ENCODE measurements at regions not wholly inside any gene's neighbourhood (a gene's known extent, or its start where the extent isn't known, plus 50 kb on each side); places are given as distances from the start of the nearest gene placed in this dataset.

DNA sequence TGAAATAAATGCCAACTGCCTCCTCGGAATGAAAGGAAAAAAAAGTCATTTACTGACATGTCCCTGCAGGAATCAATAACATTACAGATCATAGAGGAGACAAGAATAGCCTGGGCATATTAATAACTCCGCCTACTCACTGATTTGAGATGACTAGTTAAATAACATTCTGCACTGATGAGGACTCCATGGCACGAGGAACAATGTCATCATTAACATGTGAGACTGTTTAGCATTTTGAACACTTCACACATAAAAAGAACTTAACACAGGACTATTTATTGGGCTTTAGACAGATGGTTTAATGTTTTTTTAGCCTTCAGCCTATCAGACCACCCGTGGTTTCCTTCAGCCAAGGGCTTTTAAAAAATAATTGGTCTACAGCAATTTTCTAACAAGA lies 170.1 kb downstream of the OLFM4 start:
- 67% methylated on average over 1 of the region's 4 CpGs for WGBS (ENCODE audit: insufficient coverage)
- ChIA-PET POLR2A (no interaction called here), CTCF (interaction anchor here (1.1 kb wide), 1 partner anchor 52 kb away, joined by 3 read pairs; no protein-coding TSS in a partner anchor)
- peaks cover 0 to 12% (median 4%) of the 10 kb centered on the region in 4 experiments for H3K4me1 ChIP-seq (ENCODE audit: control extremely low read depth in 1 of 4, control insufficient read depth in 4 of 4, insufficient read depth in 4 of 4, low read length in 3 of 4)
- DNase-seq = no peak
- H3K27ac ChIP-seq (ENCODE audit: insufficient read depth in 1 of 2, low read depth in 1 of 2, low read length in 2 of 2, poor library complexity in 1 of 2, severe bottlenecking in 2 of 2) = no peak overlapping the region
- peaks cover 0 to 53% (median 25%) of the 10 kb centered on the region in 5 experiments for H3K27me3 ChIP-seq (replicated peaks in 2 of 5; ENCODE audit: control insufficient read depth in 4 of 5, insufficient read depth in 5 of 5, low read length in 4 of 5)
- H3K36me3 ChIP-seq (ENCODE audit: control insufficient read depth in 4 of 4, insufficient read depth in 4 of 4, low read length in 3 of 4) = no peaks in the 10 kb centered on the region
- H3K4me3 ChIP-seq (ENCODE audit: control insufficient read depth in 1 of 7, extremely low read depth in 1 of 7, insufficient read depth in 4 of 7, low read depth in 2 of 7, low read length in 6 of 7) = no peak overlapping the region
- H3K9me3 ChIP-seq (ENCODE audit: control extremely low read depth in 1 of 5, control insufficient read depth in 4 of 5, insufficient read depth in 2 of 5, low read depth in 1 of 5, low read length in 4 of 5) = peaks cover 0 to 9% (median 0%) of the 10 kb centered on the region in 5 experiments

DNA sequence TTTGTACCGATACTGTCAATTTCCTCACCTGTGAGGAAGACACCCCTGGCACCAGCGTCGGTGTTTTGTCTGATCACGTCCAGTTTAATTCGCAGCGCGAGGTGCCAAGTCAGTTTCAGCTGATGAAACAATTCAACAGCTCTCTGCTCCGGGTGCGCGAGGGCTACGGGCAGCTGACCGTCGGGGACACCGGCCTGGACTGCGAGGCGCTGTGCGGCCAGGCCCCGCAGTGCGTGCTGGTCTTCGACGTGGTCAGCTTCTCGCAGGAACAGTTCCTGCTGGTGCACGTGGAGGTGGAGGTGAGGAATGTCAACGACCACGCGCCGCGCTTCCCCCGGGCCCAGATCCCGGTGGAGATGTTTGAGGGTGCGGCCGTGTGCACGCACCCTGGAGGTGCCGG lies 171.5 kb downstream of the OLFM4 start:
- Histone ChIP-seq H3K4me1 (ENCODE audit: control extremely low read depth in 1 of 4, control insufficient read depth in 4 of 4, insufficient read depth in 4 of 4, low read length in 3 of 4) (peaks cover 0 to 12% (median 4%) of the 10 kb centered on the region in 4 experiments), H3K4me3 (ENCODE audit: control insufficient read depth in 1 of 7, extremely low read depth in 1 of 7, insufficient read depth in 4 of 7, low read depth in 2 of 7, low read length in 6 of 7) (no peak overlapping the region), H3K9me3 (ENCODE audit: control extremely low read depth in 1 of 5, control insufficient read depth in 4 of 5, insufficient read depth in 2 of 5, low read depth in 1 of 5, low read length in 4 of 5) (peaks cover 0 to 9% (median 0%) of the 10 kb centered on the region in 5 experiments), H3K27ac (ENCODE audit: insufficient read depth in 1 of 2, low read depth in 1 of 2, low read length in 2 of 2, poor library complexity in 1 of 2, severe bottlenecking in 2 of 2) (no peak overlapping the region), H3K36me3 (ENCODE audit: control insufficient read depth in 4 of 4, insufficient read depth in 4 of 4, low read length in 3 of 4) (no peaks in the 10 kb centered on the region), H3K27me3 (replicated peaks in 2 of 5; ENCODE audit: control insufficient read depth in 4 of 5, insufficient read depth in 5 of 5, low read length in 4 of 5) (peaks cover 0 to 60% (median 28%) of the 10 kb centered on the region in 5 experiments)
- ChIA-PET POLR2A (no interaction called here), CTCF (interaction anchor here (0.9 to 1.6 kb wide), 4 partner anchors 8 to 46 kb away, joined by 3 to 7 read pairs (median 4); no protein-coding TSS in a partner anchor)
- WGBS (ENCODE audit: insufficient coverage) = 87% methylated on average over 28 of the region's 34 CpGs
- no peak for DNase-seq

DNA sequence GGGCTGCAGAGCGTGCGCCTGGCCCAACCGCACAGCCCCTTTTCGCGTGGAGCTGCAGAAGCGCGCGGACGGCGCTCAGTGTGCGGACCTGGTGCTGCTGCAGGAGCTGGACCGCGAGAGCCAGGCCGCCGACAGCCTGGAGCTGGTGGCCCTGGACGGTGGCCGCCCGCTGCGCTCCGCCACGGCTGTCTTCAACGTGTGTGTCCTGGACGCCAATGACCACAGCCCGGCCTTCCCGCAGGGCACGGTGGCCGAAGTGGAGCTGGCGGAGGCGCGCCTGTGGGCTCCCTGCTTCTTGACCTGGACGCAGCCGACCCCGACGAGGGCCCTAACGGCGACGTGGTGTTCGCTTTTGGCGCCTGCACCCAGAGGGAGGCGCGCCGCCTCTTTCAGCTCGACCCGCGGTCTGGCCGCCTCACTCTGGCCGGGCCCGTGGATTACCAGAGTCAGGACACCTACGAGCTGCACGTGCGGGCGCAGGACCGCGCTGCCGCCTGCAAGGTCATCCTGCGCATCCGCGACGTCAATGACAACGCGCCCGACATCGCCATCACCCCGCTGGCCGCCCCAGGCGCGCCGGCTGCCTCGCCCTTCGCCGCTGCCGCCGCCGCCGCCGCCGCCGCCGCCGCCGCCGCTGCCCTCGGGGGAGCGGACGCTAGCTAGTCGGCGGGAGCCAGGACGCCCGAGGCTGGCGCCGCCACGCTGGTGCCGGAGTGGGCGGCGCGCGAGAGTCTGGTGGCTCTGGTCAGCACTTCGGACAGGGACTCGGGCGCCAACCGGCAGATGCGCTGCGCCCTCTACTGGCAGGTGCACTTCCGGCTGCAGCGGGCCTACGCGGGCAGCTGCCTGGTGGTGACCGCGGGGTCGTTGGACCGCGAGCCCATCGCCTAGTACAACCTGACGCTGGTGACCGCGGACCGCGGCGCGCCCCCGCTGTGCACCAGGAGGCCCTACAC lies 172.2 kb downstream of the OLFM4 start:
- Histone ChIP-seq H3K36me3 (ENCODE audit: control insufficient read depth in 4 of 4, insufficient read depth in 4 of 4, low read length in 3 of 4) (no peaks in the 10 kb centered on the region), H3K9me3 (ENCODE audit: control extremely low read depth in 1 of 5, control insufficient read depth in 4 of 5, insufficient read depth in 2 of 5, low read depth in 1 of 5, low read length in 4 of 5) (peaks cover 0 to 9% (median 0%) of the 10 kb centered on the region in 5 experiments), H3K4me3 (ENCODE audit: control insufficient read depth in 1 of 7, extremely low read depth in 1 of 7, insufficient read depth in 4 of 7, low read depth in 2 of 7, low read length in 6 of 7) (peak overlapping the region in 1 of 7 experiments; percentile 42), H3K4me1 (ENCODE audit: control extremely low read depth in 1 of 4, control insufficient read depth in 4 of 4, insufficient read depth in 4 of 4, low read length in 3 of 4) (peaks cover 0 to 12% (median 4%) of the 10 kb centered on the region in 4 experiments), H3K27me3 (replicated peaks in 2 of 5; ENCODE audit: control insufficient read depth in 4 of 5, insufficient read depth in 5 of 5, low read length in 4 of 5) (peaks cover 0 to 56% (median 28%) of the 10 kb centered on the region in 5 experiments), H3K27ac (ENCODE audit: insufficient read depth in 1 of 2, low read depth in 1 of 2, low read length in 2 of 2, poor library complexity in 1 of 2, severe bottlenecking in 2 of 2) (no peak overlapping the region)
- ChIA-PET POLR2A (no interaction called here), CTCF (interaction anchor here (0.6 to 1.6 kb wide), 5 partner anchors 9 to 187 kb away, joined by 3 to 7 read pairs (median 4); no protein-coding TSS in a partner anchor)
- WGBS (ENCODE audit: insufficient coverage) = 21% methylated on average over 93 of the region's 121 CpGs
- DNase-seq = peak; percentile 44 to 65 (median 65)

DNA sequence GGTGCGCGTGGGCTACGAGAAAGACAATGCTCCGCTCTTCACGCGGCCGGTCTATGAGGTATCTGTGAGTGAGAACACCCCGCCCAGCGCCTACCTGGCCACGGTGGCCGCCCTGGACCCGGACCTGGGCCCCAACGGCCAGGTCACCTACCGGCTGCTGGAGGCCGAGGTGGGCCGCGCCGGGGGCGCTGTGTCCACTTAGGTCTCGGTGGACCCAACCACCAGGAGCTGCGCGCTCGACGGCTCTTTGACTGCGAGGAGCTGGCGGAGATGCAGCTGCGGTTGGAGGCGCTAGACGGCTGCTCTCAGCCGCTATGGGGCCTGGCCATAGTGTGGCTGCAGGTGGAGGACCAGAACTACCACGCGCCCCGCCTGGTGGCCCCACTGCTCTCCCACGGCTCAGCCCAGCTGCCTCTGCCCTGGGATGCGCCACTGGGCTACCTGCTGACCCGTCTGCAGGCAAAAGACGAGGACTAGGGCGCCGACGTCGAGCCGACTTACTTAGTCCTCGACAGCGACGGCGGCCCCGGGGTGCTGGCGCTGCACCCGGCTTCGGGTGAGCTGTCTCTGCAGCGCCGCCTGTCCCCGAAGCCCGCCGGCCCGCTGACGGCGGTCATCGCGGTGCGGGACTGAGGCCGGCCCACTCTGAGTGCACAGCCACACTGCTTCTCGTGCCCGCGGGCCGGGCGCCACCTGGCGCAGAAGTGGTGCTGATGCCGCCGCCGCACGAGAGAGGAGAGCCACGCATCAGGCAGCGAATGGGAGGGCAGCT lies 173.0 kb downstream of the OLFM4 start:
- peaks cover 0 to 9% (median 0%) of the 10 kb centered on the region in 5 experiments for H3K9me3 ChIP-seq (ENCODE audit: control extremely low read depth in 1 of 5, control insufficient read depth in 4 of 5, insufficient read depth in 2 of 5, low read depth in 1 of 5, low read length in 4 of 5)
- H3K4me3 ChIP-seq (ENCODE audit: control insufficient read depth in 1 of 7, extremely low read depth in 1 of 7, insufficient read depth in 4 of 7, low read depth in 2 of 7, low read length in 6 of 7) = peak overlapping the region in 1 of 7 experiments; percentile 29
- H3K36me3 ChIP-seq (ENCODE audit: control insufficient read depth in 4 of 4, insufficient read depth in 4 of 4, low read length in 3 of 4) = no peaks in the 10 kb centered on the region
- peak in 2 of 3 donors; percentile 14 to 18 for DNase-seq
- WGBS (ENCODE audit: insufficient coverage) = 26% methylated on average over 68 of the region's 74 CpGs
- ChIA-PET CTCF (interaction anchor here (0.6 kb wide), 1 partner anchor 188 kb away, joined by 3 read pairs; no protein-coding TSS in a partner anchor), POLR2A (no interaction called here)
- peaks cover 0 to 56% (median 28%) of the 10 kb centered on the region in 5 experiments for H3K27me3 ChIP-seq (replicated peaks in 2 of 5; ENCODE audit: control insufficient read depth in 4 of 5, insufficient read depth in 5 of 5, low read length in 4 of 5)
- no peak overlapping the region for H3K27ac ChIP-seq (ENCODE audit: insufficient read depth in 1 of 2, low read depth in 1 of 2, low read length in 2 of 2, poor library complexity in 1 of 2, severe bottlenecking in 2 of 2)
- H3K4me1 ChIP-seq (ENCODE audit: control extremely low read depth in 1 of 4, control insufficient read depth in 4 of 4, insufficient read depth in 4 of 4, low read length in 3 of 4) = peaks cover 0 to 12% (median 4%) of the 10 kb centered on the region in 4 experiments

DNA sequence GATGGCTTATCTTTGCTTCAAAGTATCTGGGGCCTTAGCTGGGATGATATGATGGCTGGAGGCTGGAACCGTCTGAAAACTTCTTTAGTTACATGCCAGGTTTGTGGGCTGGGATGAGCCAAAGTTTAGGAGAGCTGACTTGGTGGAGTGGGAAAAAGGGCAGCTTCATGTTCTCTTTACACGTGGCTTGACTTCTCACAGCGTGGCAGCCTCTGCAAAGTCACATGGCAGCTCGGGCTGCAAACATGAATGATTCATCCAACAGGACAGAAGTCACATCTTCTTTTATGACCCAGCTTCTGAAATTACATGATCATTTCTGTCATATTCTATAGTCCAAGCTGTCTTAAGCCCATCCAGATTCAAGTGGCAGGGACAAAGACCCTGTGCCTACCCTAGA lies 176.0 kb downstream of the OLFM4 start:
- 67% methylated on average over 4 of the region's 4 CpGs for WGBS (ENCODE audit: insufficient coverage)
- no peaks in the 10 kb centered on the region for H3K36me3 ChIP-seq (ENCODE audit: control insufficient read depth in 4 of 4, insufficient read depth in 4 of 4, low read length in 3 of 4)
- peaks cover 0 to 9% (median 0%) of the 10 kb centered on the region in 5 experiments for H3K9me3 ChIP-seq (ENCODE audit: control extremely low read depth in 1 of 5, control insufficient read depth in 4 of 5, insufficient read depth in 2 of 5, low read depth in 1 of 5, low read length in 4 of 5)
- no peak for DNase-seq
- peaks cover 0 to 45% (median 18%) of the 10 kb centered on the region in 5 experiments for H3K27me3 ChIP-seq (replicated peaks in 2 of 5; ENCODE audit: control insufficient read depth in 4 of 5, insufficient read depth in 5 of 5, low read length in 4 of 5)
- no peak overlapping the region for H3K4me3 ChIP-seq (ENCODE audit: control insufficient read depth in 1 of 7, extremely low read depth in 1 of 7, insufficient read depth in 4 of 7, low read depth in 2 of 7, low read length in 6 of 7)
- ChIA-PET CTCF (interaction anchor here (1.6 kb wide), 1 partner anchor 40 kb away, joined by 3 read pairs; no protein-coding TSS in a partner anchor), POLR2A (no interaction called here)
- peaks cover 0 to 12% (median 5%) of the 10 kb centered on the region in 4 experiments for H3K4me1 ChIP-seq (ENCODE audit: control extremely low read depth in 1 of 4, control insufficient read depth in 4 of 4, insufficient read depth in 4 of 4, low read length in 3 of 4)
- H3K27ac ChIP-seq (ENCODE audit: insufficient read depth in 1 of 2, low read depth in 1 of 2, low read length in 2 of 2, poor library complexity in 1 of 2, severe bottlenecking in 2 of 2) = no peak overlapping the region

DNA sequence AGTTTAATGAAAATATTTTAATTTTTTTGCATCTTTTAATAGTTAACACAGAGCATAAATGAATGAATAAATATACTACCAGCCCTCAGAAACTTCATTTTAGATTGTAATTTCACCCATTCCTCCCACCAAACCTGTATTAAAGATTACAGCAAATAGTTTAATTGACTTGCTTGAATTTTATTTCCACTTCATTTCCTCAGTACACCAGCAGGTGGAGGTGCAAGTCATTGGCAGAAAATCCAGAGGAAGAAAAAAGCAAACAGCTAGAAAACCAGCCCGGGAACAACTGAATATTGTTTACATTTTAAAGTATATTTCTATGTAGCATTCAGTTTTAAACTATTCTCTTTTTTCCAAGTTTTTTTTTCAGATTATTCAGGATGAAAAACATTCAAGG lies 177.8 kb downstream of the OLFM4 start:
- no peaks in the 10 kb centered on the region for H3K36me3 ChIP-seq (ENCODE audit: control insufficient read depth in 4 of 4, insufficient read depth in 4 of 4, low read length in 3 of 4)
- peaks cover 0 to 2% (median 0%) of the 10 kb centered on the region in 5 experiments for H3K9me3 ChIP-seq (ENCODE audit: control extremely low read depth in 1 of 5, control insufficient read depth in 4 of 5, insufficient read depth in 2 of 5, low read depth in 1 of 5, low read length in 4 of 5)
- H3K27ac ChIP-seq (ENCODE audit: insufficient read depth in 1 of 2, low read depth in 1 of 2, low read length in 2 of 2, poor library complexity in 1 of 2, severe bottlenecking in 2 of 2) = no peak overlapping the region
- peak in 2 of 3 donors; percentile 28 to 37 for DNase-seq
- H3K4me1 ChIP-seq (ENCODE audit: control extremely low read depth in 1 of 4, control insufficient read depth in 4 of 4, insufficient read depth in 4 of 4, low read length in 3 of 4) = peaks cover 0 to 3% (median 2%) of the 10 kb centered on the region in 4 experiments
- POLR2A ChIA-PET = no interaction called here
- CTCF ChIA-PET = interaction anchor here (1.4 kb wide), 1 partner anchor 17 kb away, joined by 3 read pairs; no protein-coding TSS in a partner anchor
- WGBS (ENCODE audit: insufficient coverage) = no CpG with 5 or more reads among the region's 1 CpG
- H3K27me3 ChIP-seq (replicated peaks in 2 of 5; ENCODE audit: control insufficient read depth in 4 of 5, insufficient read depth in 5 of 5, low read length in 4 of 5) = peaks cover 0 to 27% (median 11%) of the 10 kb centered on the region in 5 experiments
- H3K4me3 ChIP-seq (ENCODE audit: control insufficient read depth in 1 of 7, extremely low read depth in 1 of 7, insufficient read depth in 4 of 7, low read depth in 2 of 7, low read length in 6 of 7) = no peak overlapping the region

All from common myeloid progenitor, CD34-positive (primary cell).